ENCODE measurements at regions not wholly inside any gene's neighbourhood (a gene's known extent, or its start where the extent isn't known, plus 50 kb on each side); places are given as distances from the start of the nearest gene placed in this dataset.

DNA sequence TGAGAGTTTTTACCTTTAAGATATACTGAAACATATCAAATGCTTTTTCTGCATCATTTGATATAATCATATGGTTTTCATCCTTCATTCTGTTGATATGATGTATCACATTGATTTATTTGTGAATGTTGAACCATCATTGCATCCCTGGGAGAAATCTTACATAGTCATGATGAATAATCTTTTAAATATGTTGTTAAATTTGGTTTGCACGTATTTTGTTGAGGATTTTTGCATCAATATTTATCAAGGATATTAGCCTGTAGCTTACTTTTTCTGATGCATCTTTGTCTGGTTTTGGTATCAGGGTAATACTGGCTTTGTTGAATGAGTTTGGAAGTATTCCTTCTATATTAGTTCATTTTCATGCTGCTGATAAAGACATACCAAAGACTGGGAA, 541.4 kb downstream of the TLL1 start:
- no peak overlapping the region for H3K4me3 ChIP-seq (ENCODE audit: insufficient read depth in 1 of 2, low read depth in 1 of 2, low read length in 2 of 2)
- no peak overlapping the region for H3K27ac ChIP-seq (ENCODE audit: low read length, poor library complexity, severe bottlenecking)
- no peak for DNase-seq
- H2AFZ ChIP-seq (ENCODE audit: low read depth, low read length) = no peak overlapping the region
- no peak overlapping the region for H2BK15ac ChIP-seq (ENCODE audit: low read depth, poor library complexity, severe bottlenecking)
- no peaks in the 10 kb centered on the region for H3K4me1 ChIP-seq (ENCODE audit: control insufficient read depth, insufficient read depth, low read depth, low read length)
- no peak overlapping the region for H3K23ac ChIP-seq (ENCODE audit: low read length in 2 of 2)
- no peak overlapping the region for H2BK5ac ChIP-seq (ENCODE audit: low read depth, low read length, poor library complexity, severe bottlenecking)
- H4K8ac ChIP-seq (ENCODE audit: low read length) = no peak overlapping the region
- H2AK5ac ChIP-seq (ENCODE audit: low read length, severe bottlenecking) = no peak overlapping the region
- H2BK12ac ChIP-seq (ENCODE audit: low read length in 2 of 2) = no peak overlapping the region
- H3K14ac ChIP-seq (ENCODE audit: low read length in 2 of 2) = no peak overlapping the region
- no peak overlapping the region for H3K9ac ChIP-seq (ENCODE audit: low read length)
- H3K27me3 ChIP-seq (ENCODE audit: control insufficient read depth in 1 of 2, insufficient read depth in 1 of 2, low read length in 2 of 2) = no peaks in the 10 kb centered on the region
- no peak overlapping the region for H4K91ac ChIP-seq (ENCODE audit: low read length)
- no peaks in the 10 kb centered on the region for H3K9me3 ChIP-seq (ENCODE audit: control insufficient read depth, low read length)
- H3K36me3 ChIP-seq (ENCODE audit: control insufficient read depth in 1 of 2, insufficient read depth in 2 of 2, low read depth in 1 of 2, low read length in 2 of 2) = no peaks in the 10 kb centered on the region
- H3K4ac ChIP-seq (ENCODE audit: low read depth in 1 of 2, low read length in 2 of 2) = no peak overlapping the region
- no peak overlapping the region for H2BK120ac ChIP-seq (ENCODE audit: low read depth, low read length)
- H3K4me2 ChIP-seq (ENCODE audit: low read length, poor library complexity, severe bottlenecking) = no peak overlapping the region
- WGBS = 43% methylated on average over 1 of the region's 1 CpG
- H3K79me1 ChIP-seq (replicated peaks; ENCODE audit: low read length, poor library complexity, severe bottlenecking) = no peaks in the 10 kb centered on the region
- no peak overlapping the region for H3K18ac ChIP-seq (ENCODE audit: low read depth in 1 of 2, low read length in 2 of 2)

- no peak overlapping the region for H3K4ac ChIP-seq (ENCODE audit: low read depth in 1 of 2, low read length in 2 of 2)
- no peak overlapping the region for H2AFZ ChIP-seq (ENCODE audit: low read depth, low read length)
- H4K91ac ChIP-seq (ENCODE audit: low read length) = no peak overlapping the region
- no peaks in the 10 kb centered on the region for H3K79me1 ChIP-seq (replicated peaks; ENCODE audit: low read length, poor library complexity, severe bottlenecking)
- H2BK12ac ChIP-seq (ENCODE audit: low read length in 2 of 2) = no peak overlapping the region
- no peak for DNase-seq
- H3K23ac ChIP-seq (ENCODE audit: low read length in 2 of 2) = no peak overlapping the region
- H3K9ac ChIP-seq (ENCODE audit: low read length) = no peak overlapping the region
- no peaks in the 10 kb centered on the region for H3K36me3 ChIP-seq (ENCODE audit: control insufficient read depth in 1 of 2, insufficient read depth in 2 of 2, low read depth in 1 of 2, low read length in 2 of 2)
- no peak overlapping the region for H2BK5ac ChIP-seq (ENCODE audit: low read depth, low read length, poor library complexity, severe bottlenecking)
- 89% methylated on average over 4 of the region's 4 CpGs for WGBS
- no peak overlapping the region for H3K4me2 ChIP-seq (ENCODE audit: low read length, poor library complexity, severe bottlenecking)
- H3K14ac ChIP-seq (ENCODE audit: low read length in 2 of 2) = no peak overlapping the region
- H3K4me1 ChIP-seq (ENCODE audit: control insufficient read depth, insufficient read depth, low read depth, low read length) = no peaks in the 10 kb centered on the region
- H2BK120ac ChIP-seq (ENCODE audit: low read depth, low read length) = no peak overlapping the region
- H2BK15ac ChIP-seq (ENCODE audit: low read depth, poor library complexity, severe bottlenecking) = no peak overlapping the region
- no peak overlapping the region for H3K27ac ChIP-seq (ENCODE audit: low read length, poor library complexity, severe bottlenecking)
- H2AK5ac ChIP-seq (ENCODE audit: low read length, severe bottlenecking) = no peak overlapping the region
- no peaks in the 10 kb centered on the region for H3K9me3 ChIP-seq (ENCODE audit: control insufficient read depth, low read length)
- H3K4me3 ChIP-seq (ENCODE audit: insufficient read depth in 1 of 2, low read depth in 1 of 2, low read length in 2 of 2) = no peak overlapping the region
- H4K8ac ChIP-seq (ENCODE audit: low read length) = no peak overlapping the region
- no peaks in the 10 kb centered on the region for H3K27me3 ChIP-seq (ENCODE audit: control insufficient read depth in 1 of 2, insufficient read depth in 1 of 2, low read length in 2 of 2)
- no peak overlapping the region for H3K18ac ChIP-seq (ENCODE audit: low read depth in 1 of 2, low read length in 2 of 2)
These were observed 542.7 kb downstream of the TLL1 start for GRCh38 chr4:166415749-166416148.

- Histone ChIP-seq H3K4ac (ENCODE audit: low read depth in 1 of 2, low read length in 2 of 2) (no peak overlapping the region), H3K27me3 (ENCODE audit: control insufficient read depth in 1 of 2, insufficient read depth in 1 of 2, low read length in 2 of 2) (no peaks in the 10 kb centered on the region), H2BK15ac (ENCODE audit: low read depth, poor library complexity, severe bottlenecking) (no peak overlapping the region), H3K27ac (ENCODE audit: low read length, poor library complexity, severe bottlenecking) (peak overlapping the region; percentile 75), H4K91ac (ENCODE audit: low read length) (no peak overlapping the region), H2BK5ac (ENCODE audit: low read depth, low read length, poor library complexity, severe bottlenecking) (peak overlapping the region; percentile 5), H3K9me3 (ENCODE audit: control insufficient read depth, low read length) (no peaks in the 10 kb centered on the region), H3K36me3 (ENCODE audit: control insufficient read depth in 1 of 2, insufficient read depth in 2 of 2, low read depth in 1 of 2, low read length in 2 of 2) (no peaks in the 10 kb centered on the region), H3K4me1 (ENCODE audit: control insufficient read depth, insufficient read depth, low read depth, low read length) (peaks cover 5% of the 10 kb centered on the region), H3K9ac (ENCODE audit: low read length) (peak overlapping the region; percentile 80), H4K8ac (ENCODE audit: low read length) (no peak overlapping the region), H3K14ac (ENCODE audit: low read length in 2 of 2) (no peak overlapping the region), H3K4me2 (ENCODE audit: low read length, poor library complexity, severe bottlenecking) (no peak overlapping the region), H2BK12ac (ENCODE audit: low read length in 2 of 2) (peak overlapping the region in 1 of 2 experiments; percentile 29), H3K23ac (ENCODE audit: low read length in 2 of 2) (no peak overlapping the region), H3K4me3 (ENCODE audit: insufficient read depth in 1 of 2, low read depth in 1 of 2, low read length in 2 of 2) (peak overlapping the region in 1 of 2 experiments; percentile 3), H3K79me1 (replicated peaks; ENCODE audit: low read length, poor library complexity, severe bottlenecking) (no peaks in the 10 kb centered on the region), H2BK120ac (ENCODE audit: low read depth, low read length) (no peak overlapping the region), H2AFZ (ENCODE audit: low read depth, low read length) (no peak overlapping the region), H2AK5ac (ENCODE audit: low read length, severe bottlenecking) (peak overlapping the region; percentile 81), H3K18ac (ENCODE audit: low read depth in 1 of 2, low read length in 2 of 2) (no peak overlapping the region)
- DNase-seq = peak; percentile 1
- 95% methylated on average over 2 of the region's 2 CpGs for WGBS
These were observed 548.6 kb downstream of the TLL1 start for GRCh38 chr4:166421556-166422156.

GRCh38 chr4:166422475-166422874, 549.4 kb downstream of the TLL1 start:
- no CpG with 5 or more reads among the region's 1 CpG for WGBS
- H3K23ac ChIP-seq (ENCODE audit: low read length in 2 of 2) = no peak overlapping the region
- no peaks in the 10 kb centered on the region for H3K9me3 ChIP-seq (ENCODE audit: control insufficient read depth, low read length)
- H3K9ac ChIP-seq (ENCODE audit: low read length) = peak overlapping the region; percentile 80
- peak; percentile 24 for DNase-seq
- no peak overlapping the region for H3K4me3 ChIP-seq (ENCODE audit: insufficient read depth in 1 of 2, low read depth in 1 of 2, low read length in 2 of 2)
- H3K4ac ChIP-seq (ENCODE audit: low read depth in 1 of 2, low read length in 2 of 2) = no peak overlapping the region
- no peak overlapping the region for H3K18ac ChIP-seq (ENCODE audit: low read depth in 1 of 2, low read length in 2 of 2)
- H3K27me3 ChIP-seq (ENCODE audit: control insufficient read depth in 1 of 2, insufficient read depth in 1 of 2, low read length in 2 of 2) = no peaks in the 10 kb centered on the region
- H3K79me1 ChIP-seq (replicated peaks; ENCODE audit: low read length, poor library complexity, severe bottlenecking) = no peaks in the 10 kb centered on the region
- no peak overlapping the region for H2BK12ac ChIP-seq (ENCODE audit: low read length in 2 of 2)
- H4K91ac ChIP-seq (ENCODE audit: low read length) = no peak overlapping the region
- H2BK15ac ChIP-seq (ENCODE audit: low read depth, poor library complexity, severe bottlenecking) = no peak overlapping the region
- H2AK5ac ChIP-seq (ENCODE audit: low read length, severe bottlenecking) = no peak overlapping the region
- no peak overlapping the region for H2BK5ac ChIP-seq (ENCODE audit: low read depth, low read length, poor library complexity, severe bottlenecking)
- no peak overlapping the region for H3K14ac ChIP-seq (ENCODE audit: low read length in 2 of 2)
- no peak overlapping the region for H2BK120ac ChIP-seq (ENCODE audit: low read depth, low read length)
- H3K36me3 ChIP-seq (ENCODE audit: control insufficient read depth in 1 of 2, insufficient read depth in 2 of 2, low read depth in 1 of 2, low read length in 2 of 2) = no peaks in the 10 kb centered on the region
- H2AFZ ChIP-seq (ENCODE audit: low read depth, low read length) = no peak overlapping the region
- no peak overlapping the region for H3K4me2 ChIP-seq (ENCODE audit: low read length, poor library complexity, severe bottlenecking)
- no peak overlapping the region for H4K8ac ChIP-seq (ENCODE audit: low read length)
- no peak overlapping the region for H3K27ac ChIP-seq (ENCODE audit: low read length, poor library complexity, severe bottlenecking)
- H3K4me1 ChIP-seq (ENCODE audit: control insufficient read depth, insufficient read depth, low read depth, low read length) = peaks cover 5% of the 10 kb centered on the region
